ENCODE measurements at regions not wholly inside any gene's neighbourhood (a gene's known extent, or its start where the extent isn't known, plus 50 kb on each side); places are given as distances from the start of the nearest gene placed in this dataset.

DNA sequence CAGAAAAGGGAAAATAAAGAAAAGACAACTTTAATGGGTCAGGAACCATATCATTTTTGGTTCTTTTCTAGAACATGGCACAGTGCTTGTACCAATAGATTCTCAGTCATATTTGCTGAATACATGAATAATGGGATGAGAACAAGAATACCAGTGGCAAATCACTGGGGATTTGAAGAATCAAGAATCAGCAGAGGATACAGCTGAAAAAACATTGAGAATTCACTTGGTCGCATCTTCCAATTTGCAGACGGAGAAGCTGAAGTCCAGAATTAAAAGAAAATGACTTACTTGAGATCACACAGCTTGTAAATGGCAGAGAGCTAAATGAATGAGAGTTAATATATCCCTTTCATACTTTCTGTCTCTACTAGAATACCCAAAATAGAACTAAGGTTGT lies 362.2 kb downstream of the RAD51AP2 start:
- CTCF ChIA-PET: no interaction called here
- intact Hi-C loops (cut with micrococcal nuclease; ENCODE audit: unreplicated experiment): no loop called here
- no peak overlapping the region for H3K27ac Mint-ChIP-seq (ENCODE audit: unreplicated experiment)
- H3K27me3 Mint-ChIP-seq (ENCODE audit: unreplicated experiment): no peaks in the 10 kb centered on the region
- H3K4me1 Mint-ChIP-seq (ENCODE audit: low read depth, unreplicated experiment): no peaks in the 10 kb centered on the region
- DNase-seq: no peak
- no peaks in the 10 kb centered on the region for H3K36me3 Mint-ChIP-seq (ENCODE audit: insufficient read depth, unreplicated experiment)
- BruUV-seq (replicated peaks): no TSS peak
- TF ChIP-seq, protein P1, sequence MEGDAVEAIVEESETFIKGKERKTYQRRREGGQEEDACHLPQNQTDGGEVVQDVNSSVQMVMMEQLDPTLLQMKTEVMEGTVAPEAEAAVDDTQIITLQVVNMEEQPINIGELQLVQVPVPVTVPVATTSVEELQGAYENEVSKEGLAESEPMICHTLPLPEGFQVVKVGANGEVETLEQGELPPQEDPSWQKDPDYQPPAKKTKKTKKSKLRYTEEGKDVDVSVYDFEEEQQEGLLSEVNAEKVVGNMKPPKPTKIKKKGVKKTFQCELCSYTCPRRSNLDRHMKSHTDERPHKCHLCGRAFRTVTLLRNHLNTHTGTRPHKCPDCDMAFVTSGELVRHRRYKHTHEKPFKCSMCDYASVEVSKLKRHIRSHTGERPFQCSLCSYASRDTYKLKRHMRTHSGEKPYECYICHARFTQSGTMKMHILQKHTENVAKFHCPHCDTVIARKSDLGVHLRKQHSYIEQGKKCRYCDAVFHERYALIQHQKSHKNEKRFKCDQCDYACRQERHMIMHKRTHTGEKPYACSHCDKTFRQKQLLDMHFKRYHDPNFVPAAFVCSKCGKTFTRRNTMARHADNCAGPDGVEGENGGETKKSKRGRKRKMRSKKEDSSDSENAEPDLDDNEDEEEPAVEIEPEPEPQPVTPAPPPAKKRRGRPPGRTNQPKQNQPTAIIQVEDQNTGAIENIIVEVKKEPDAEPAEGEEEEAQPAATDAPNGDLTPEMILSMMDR (IDR thresholded peaks at IDR 0.05; ENCODE audit: unreplicated experiment): no peak
- peaks cover 4% of the 10 kb centered on the region for H3K9me3 Mint-ChIP-seq (ENCODE audit: low read depth, unreplicated experiment)
- H3K4me3 Mint-ChIP-seq (ENCODE audit: low read depth, unreplicated experiment): no peak overlapping the region

- Mint-ChIP-seq H3K27ac (ENCODE audit: unreplicated experiment) (no peak overlapping the region), H3K27me3 (ENCODE audit: unreplicated experiment) (no peaks in the 10 kb centered on the region), H3K9me3 (ENCODE audit: low read depth, unreplicated experiment) (peaks cover 12% of the 10 kb centered on the region), H3K36me3 (ENCODE audit: insufficient read depth, unreplicated experiment) (no peaks in the 10 kb centered on the region), H3K4me3 (ENCODE audit: low read depth, unreplicated experiment) (no peak overlapping the region), H3K4me1 (ENCODE audit: low read depth, unreplicated experiment) (no peaks in the 10 kb centered on the region)
- intact Hi-C loops (cut with micrococcal nuclease; ENCODE audit: unreplicated experiment): no loop called here
- BruUV-seq (replicated peaks): no TSS peak
- no peak for DNase-seq
- TF ChIP-seq, protein P1 (IDR thresholded peaks at IDR 0.05; ENCODE audit: unreplicated experiment): no peak
- CTCF ChIA-PET: no interaction called here
These were observed 368.3 kb downstream of the RAD51AP2 start for GRCh38 chr2:17149945-17150344.

DNA sequence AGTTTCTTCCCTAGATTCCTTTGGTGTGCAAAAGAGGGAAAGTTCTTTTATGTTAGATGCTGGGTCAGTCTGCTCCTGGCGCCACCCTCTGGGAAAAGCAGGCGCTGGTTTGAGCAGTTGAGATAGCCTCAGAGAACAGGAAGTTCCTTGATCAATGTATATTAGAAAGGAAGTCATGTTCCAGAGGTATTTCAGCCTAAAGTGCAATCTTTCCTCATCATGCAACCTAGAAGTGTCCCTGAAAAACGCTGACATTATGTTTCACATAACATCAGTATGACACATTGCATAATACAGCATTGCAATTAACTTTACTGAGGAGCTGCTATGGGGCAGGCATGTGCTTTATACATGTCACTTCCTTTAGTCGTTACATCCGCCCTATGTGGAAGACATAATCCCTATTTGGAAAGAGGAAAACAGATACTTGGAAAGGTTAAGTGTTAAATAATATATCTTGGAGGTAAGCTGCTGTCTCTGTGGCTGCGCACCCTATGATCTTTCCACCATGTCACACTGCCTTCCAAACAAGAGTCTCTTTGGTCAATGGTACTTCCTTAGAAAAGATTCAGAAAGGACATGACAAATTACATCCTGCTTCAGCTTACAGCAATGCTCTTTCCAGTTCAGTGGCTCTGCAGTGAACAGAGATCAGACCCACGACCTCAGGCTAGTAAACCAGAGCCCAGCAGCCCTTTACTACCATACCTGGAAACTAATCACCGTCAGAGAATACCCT lies 369.7 kb downstream of the RAD51AP2 start:
- H3K9me3 Mint-ChIP-seq (ENCODE audit: low read depth, unreplicated experiment): peaks cover 12% of the 10 kb centered on the region
- TF ChIP-seq, protein P1 (IDR thresholded peaks at IDR 0.05; ENCODE audit: unreplicated experiment): no peak
- intact Hi-C loops (cut with micrococcal nuclease; ENCODE audit: unreplicated experiment): no loop called here
- no peak overlapping the region for H3K27ac Mint-ChIP-seq (ENCODE audit: unreplicated experiment)
- no peaks in the 10 kb centered on the region for H3K36me3 Mint-ChIP-seq (ENCODE audit: insufficient read depth, unreplicated experiment)
- no peaks in the 10 kb centered on the region for H3K4me1 Mint-ChIP-seq (ENCODE audit: low read depth, unreplicated experiment)
- CTCF ChIA-PET: no interaction called here
- BruUV-seq (replicated peaks): no TSS peak
- DNase-seq: no peak
- no peak overlapping the region for H3K4me3 Mint-ChIP-seq (ENCODE audit: low read depth, unreplicated experiment)
- H3K27me3 Mint-ChIP-seq (ENCODE audit: unreplicated experiment): no peaks in the 10 kb centered on the region

- CTCF ChIA-PET: no interaction called here
- H3K36me3 Mint-ChIP-seq (ENCODE audit: insufficient read depth, unreplicated experiment): no peaks in the 10 kb centered on the region
- TF ChIP-seq, protein P1 (IDR thresholded peaks at IDR 0.05; ENCODE audit: unreplicated experiment): no peak
- no peak overlapping the region for H3K4me3 Mint-ChIP-seq (ENCODE audit: low read depth, unreplicated experiment)
- intact Hi-C loops (cut with micrococcal nuclease; ENCODE audit: unreplicated experiment): no loop called here
- no peaks in the 10 kb centered on the region for H3K4me1 Mint-ChIP-seq (ENCODE audit: low read depth, unreplicated experiment)
- DNase-seq: no peak
- H3K27me3 Mint-ChIP-seq (ENCODE audit: unreplicated experiment): no peaks in the 10 kb centered on the region
- peaks cover 12% of the 10 kb centered on the region for H3K9me3 Mint-ChIP-seq (ENCODE audit: low read depth, unreplicated experiment)
- no TSS peak for BruUV-seq (replicated peaks)
- H3K27ac Mint-ChIP-seq (ENCODE audit: unreplicated experiment): no peak overlapping the region
These were observed 371.9 kb downstream of the RAD51AP2 start for GRCh38 chr2:17146358-17146757.
